ENCODE measurements at regions not wholly inside any gene's neighbourhood (a gene's known extent, or its start where the extent isn't known, plus 50 kb on each side); places are given as distances from the start of the nearest gene placed in this dataset.

- DNase-seq (ENCODE audit: low read depth): no peak
- no peak overlapping the region for H3K4me3 ChIP-seq (ENCODE audit: low read length)
- TF ChIP-seq, protein P1, sequence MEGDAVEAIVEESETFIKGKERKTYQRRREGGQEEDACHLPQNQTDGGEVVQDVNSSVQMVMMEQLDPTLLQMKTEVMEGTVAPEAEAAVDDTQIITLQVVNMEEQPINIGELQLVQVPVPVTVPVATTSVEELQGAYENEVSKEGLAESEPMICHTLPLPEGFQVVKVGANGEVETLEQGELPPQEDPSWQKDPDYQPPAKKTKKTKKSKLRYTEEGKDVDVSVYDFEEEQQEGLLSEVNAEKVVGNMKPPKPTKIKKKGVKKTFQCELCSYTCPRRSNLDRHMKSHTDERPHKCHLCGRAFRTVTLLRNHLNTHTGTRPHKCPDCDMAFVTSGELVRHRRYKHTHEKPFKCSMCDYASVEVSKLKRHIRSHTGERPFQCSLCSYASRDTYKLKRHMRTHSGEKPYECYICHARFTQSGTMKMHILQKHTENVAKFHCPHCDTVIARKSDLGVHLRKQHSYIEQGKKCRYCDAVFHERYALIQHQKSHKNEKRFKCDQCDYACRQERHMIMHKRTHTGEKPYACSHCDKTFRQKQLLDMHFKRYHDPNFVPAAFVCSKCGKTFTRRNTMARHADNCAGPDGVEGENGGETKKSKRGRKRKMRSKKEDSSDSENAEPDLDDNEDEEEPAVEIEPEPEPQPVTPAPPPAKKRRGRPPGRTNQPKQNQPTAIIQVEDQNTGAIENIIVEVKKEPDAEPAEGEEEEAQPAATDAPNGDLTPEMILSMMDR (conservative IDR thresholded peaks at IDR 0.05; ENCODE audit: low read length): no peak
These were observed 83.3 kb downstream of the EDEM1 start for GRCh38 chr3:5270666-5271371.

- H3K4me3 ChIP-seq (ENCODE audit: low read length): no peak overlapping the region
- TF ChIP-seq, protein P1 (conservative IDR thresholded peaks at IDR 0.05; ENCODE audit: low read length): no peak
- no peak for DNase-seq (ENCODE audit: low read depth)
These were observed 83.8 kb downstream of the EDEM1 start for GRCh38 chr3:5271372-5271683.

- DNase-seq (ENCODE audit: low read depth): no peak
- TF ChIP-seq, protein P1 (conservative IDR thresholded peaks at IDR 0.05; ENCODE audit: low read length): no peak
- no peak overlapping the region for H3K4me3 ChIP-seq (ENCODE audit: low read length)
These were observed 84.9 kb downstream of the EDEM1 start for GRCh38 chr3:5272387-5272786.

DNA sequence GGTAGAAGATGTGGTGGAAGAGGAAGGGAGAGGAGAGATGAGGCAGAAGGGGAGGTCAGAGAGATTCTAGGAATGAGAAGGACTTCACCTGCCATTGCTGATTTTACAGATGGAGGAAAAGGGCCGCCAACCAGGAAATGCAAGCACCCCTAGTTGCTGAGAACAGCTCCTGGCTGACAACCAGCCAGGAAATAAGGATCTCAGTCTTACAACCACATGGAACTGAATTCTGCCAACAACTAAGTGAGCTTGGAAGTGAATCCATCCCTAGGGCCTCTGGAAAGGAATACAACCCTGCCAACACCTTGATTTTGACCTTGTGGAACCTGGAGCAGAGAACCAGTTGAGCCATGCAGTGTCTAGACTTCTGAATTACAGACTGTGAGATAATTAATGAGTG, 86.6 kb downstream of the EDEM1 start:
- no peak overlapping the region for H3K4me3 ChIP-seq (ENCODE audit: low read length)
- TF ChIP-seq, protein P1 (conservative IDR thresholded peaks at IDR 0.05; ENCODE audit: low read length): no peak
- DNase-seq (ENCODE audit: low read depth): peak; percentile 53

- H3K4me3 ChIP-seq (ENCODE audit: low read length): no peak overlapping the region
- TF ChIP-seq, protein P1 (conservative IDR thresholded peaks at IDR 0.05; ENCODE audit: low read length): no peak
- peak; percentile 98 for DNase-seq (ENCODE audit: low read depth)
These were observed 88.0 kb downstream of the EDEM1 start for GRCh38 chr3:5275529-5275928.

DNA sequence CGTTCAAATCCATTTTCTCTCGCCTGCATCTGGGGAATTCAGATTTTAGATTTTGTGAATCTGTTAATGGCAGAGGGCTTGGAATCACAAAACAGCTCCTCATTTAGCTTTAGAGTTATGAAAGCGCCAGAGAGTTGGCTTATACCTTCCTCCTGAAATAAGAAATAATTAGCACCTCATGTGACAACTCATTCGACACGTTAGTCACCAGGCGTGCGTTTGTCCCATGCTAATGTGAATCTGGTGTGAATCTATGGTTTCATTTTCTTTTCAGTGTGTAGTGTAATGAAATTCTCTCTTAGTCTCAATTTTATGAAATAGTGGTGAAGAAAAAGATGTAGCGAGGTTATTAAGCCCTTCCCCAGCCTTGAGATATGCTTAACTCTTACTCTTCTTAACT, 89.4 kb downstream of the EDEM1 start:
- TF ChIP-seq, protein P1 (conservative IDR thresholded peaks at IDR 0.05; ENCODE audit: low read length): no peak
- no peak overlapping the region for H3K4me3 ChIP-seq (ENCODE audit: low read length)
- DNase-seq (ENCODE audit: low read depth): no peak

GRCh38 chr3:5277612-5278236, 90.2 kb downstream of the EDEM1 start:
- H3K4me3 ChIP-seq (ENCODE audit: low read length): no peak overlapping the region
- TF ChIP-seq, protein P1 (conservative IDR thresholded peaks at IDR 0.05; ENCODE audit: low read length): no peak
- DNase-seq (ENCODE audit: low read depth): no peak

Data from AG10803 (cell line).